LNCAP (cell line): ENCODE measurements at regions not wholly inside any gene's neighbourhood (a gene's known extent, or its start where the extent isn't known, plus 50 kb on each side); places are given as distances from the start of the nearest gene placed in this dataset.

Experiments used
- TF ChIP-seq, protein P1 (sequence below): fragments of 450-650 bp; IDR thresholded peaks from 2 replicates; pipeline ENCODE4 v1.5.1; 2017; ENCODE audit warnings: mild to moderate bottlenecking

DNA sequence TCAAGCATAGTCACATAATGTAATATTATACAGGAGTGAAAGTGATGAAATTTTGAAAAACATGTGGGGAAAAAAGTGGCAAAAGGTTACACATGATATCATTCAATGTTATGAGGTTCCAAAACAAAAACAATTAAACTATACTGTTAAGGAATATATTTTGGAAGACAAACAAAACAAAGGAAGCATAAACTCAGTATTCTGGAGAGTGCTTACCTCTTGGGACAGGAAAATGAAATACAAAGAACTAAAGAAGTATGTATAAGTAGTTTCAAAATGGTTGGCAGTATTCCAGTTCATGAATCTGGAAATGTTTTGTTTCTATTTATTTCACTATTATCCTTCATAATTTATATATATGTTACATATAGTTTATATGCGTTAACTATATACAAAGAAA lies 213.5 kb downstream of the MOXD1 start:
- TF ChIP-seq, protein P1, sequence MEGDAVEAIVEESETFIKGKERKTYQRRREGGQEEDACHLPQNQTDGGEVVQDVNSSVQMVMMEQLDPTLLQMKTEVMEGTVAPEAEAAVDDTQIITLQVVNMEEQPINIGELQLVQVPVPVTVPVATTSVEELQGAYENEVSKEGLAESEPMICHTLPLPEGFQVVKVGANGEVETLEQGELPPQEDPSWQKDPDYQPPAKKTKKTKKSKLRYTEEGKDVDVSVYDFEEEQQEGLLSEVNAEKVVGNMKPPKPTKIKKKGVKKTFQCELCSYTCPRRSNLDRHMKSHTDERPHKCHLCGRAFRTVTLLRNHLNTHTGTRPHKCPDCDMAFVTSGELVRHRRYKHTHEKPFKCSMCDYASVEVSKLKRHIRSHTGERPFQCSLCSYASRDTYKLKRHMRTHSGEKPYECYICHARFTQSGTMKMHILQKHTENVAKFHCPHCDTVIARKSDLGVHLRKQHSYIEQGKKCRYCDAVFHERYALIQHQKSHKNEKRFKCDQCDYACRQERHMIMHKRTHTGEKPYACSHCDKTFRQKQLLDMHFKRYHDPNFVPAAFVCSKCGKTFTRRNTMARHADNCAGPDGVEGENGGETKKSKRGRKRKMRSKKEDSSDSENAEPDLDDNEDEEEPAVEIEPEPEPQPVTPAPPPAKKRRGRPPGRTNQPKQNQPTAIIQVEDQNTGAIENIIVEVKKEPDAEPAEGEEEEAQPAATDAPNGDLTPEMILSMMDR: no peak

DNA sequence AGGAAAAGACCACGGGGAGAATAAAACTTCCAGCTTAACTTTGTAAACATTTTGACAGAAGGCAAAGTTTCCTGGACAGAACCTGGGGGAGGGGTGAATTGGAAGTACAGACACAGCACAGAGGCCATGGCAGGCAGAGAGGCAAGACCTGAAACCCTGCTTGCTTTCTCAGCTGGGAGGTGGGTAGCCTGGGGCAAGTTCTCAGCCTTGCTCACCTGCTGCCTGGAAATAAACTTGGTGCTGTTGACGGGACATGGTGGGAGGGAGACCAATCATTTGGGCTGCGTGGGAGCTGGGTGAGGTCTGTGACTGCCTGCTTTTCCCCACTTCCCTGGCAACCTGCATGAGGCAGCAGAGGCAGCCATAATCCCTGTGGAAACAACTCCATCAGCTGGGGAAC lies 221.3 kb downstream of the MOXD1 start:
- TF ChIP-seq, protein P1: no peak

DNA sequence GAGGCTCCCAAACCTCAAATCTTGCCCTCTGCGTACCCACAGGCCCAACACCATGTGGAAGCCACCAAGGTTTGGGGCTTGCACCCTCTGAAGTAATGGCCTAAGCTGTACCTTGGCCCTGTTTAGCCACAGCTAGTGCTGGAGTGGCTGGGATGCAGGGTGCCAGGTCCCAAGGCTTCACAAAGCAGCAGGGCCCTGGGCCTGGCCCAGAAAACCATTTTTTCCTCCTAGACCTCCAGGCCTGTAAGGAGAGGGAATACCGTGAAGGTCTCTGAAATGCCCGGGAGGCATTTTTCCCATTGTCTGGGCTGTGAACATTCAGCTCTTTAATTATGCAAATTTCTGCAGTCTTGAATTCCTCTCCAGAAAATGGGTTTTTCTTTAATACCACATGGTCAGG lies 223.7 kb upstream of the CCN2 start:
- TF ChIP-seq, protein P1: no peak

GRCh38 chr6:132168961-132169360 lies 217.8 kb upstream of the CCN2 start:
- TF ChIP-seq, protein P1: no peak

DNA sequence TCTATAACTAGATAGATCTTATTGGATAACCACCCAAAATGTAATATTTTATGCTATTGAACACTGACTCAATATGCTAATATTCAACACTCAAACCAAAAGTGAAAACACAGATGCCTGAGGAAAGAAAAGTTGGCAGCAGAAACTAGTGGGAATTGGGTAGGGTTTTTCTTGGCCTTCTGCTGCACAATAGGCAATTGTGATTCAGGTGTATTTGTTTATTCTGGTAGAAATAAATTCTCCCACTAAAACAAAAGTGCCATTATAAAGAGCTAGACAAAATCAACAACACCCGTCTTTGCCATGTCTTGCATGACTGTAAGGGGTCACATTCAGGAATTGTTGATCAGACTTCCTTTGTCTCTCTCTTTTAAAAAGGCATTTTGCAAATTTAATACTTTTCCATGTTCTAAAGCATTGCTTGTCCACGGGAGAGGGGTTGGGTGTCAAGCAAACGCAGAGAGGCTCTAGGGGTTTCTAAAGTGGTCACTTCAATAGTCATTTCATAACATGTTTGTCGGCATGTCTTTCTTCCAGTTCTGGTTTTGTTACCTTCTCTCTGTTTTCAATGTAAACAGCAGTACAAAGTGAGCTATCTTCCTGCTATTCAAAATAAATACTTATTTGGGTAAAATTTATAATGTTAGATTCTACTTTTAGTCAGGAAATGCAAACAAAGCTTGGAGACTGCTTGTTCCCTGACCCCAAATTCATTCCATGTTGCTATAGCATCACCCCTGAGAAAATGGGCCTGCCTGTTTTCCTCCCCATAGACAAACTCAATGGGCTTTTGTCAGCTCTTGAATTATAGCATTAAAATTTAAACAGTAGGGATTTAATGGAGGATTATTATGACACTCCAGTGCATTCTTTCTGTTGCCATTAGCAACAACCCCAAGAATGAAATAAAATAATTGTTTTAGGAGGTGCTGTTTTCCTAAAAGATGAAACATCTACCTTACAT lies 217.0 kb upstream of the CCN2 start:
- TF ChIP-seq, protein P1: no peak

- TF ChIP-seq, protein P1: no peak
Observed at GRCh38 chr6:132166526-132167051, 215.4 kb upstream of the CCN2 start.

- TF ChIP-seq, protein P1: no peak
Observed at GRCh38 chr6:132165677-132166076, 214.5 kb upstream of the CCN2 start.
